ENCODE measurements at regions not wholly inside any gene's neighbourhood (a gene's known extent, or its start where the extent isn't known, plus 50 kb on each side); places are given as distances from the start of the nearest gene placed in this dataset.

DNA sequence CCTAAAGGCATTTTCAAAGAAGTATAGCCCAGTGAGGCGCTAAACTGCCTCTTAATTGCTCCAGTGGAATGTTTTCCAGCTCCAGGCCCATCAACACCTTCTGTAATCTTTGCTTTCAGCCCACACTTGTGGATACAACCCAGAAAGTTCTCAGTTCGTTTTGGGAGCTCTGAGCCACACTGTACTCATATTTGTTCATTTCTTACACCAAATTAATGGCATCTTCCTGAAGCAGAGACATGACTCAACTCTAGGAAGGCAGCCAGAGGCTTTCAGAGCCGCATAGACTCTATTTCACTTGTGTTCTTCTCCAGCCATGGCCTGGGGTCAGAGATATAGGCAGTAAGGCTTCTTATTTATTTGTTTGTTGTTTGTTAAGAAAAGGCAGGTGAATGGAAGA, 175.5 kb upstream of the NCAM1 start:
- no peaks in the 10 kb centered on the region for H3K27me3 ChIP-seq
- H3K4me3 ChIP-seq, result no peak overlapping the region
- no peaks in the 10 kb centered on the region for H3K9me3 ChIP-seq
- no peak for DNase-seq
- no peak overlapping the region for H3K27ac ChIP-seq
- TF ChIP-seq, protein P1, sequence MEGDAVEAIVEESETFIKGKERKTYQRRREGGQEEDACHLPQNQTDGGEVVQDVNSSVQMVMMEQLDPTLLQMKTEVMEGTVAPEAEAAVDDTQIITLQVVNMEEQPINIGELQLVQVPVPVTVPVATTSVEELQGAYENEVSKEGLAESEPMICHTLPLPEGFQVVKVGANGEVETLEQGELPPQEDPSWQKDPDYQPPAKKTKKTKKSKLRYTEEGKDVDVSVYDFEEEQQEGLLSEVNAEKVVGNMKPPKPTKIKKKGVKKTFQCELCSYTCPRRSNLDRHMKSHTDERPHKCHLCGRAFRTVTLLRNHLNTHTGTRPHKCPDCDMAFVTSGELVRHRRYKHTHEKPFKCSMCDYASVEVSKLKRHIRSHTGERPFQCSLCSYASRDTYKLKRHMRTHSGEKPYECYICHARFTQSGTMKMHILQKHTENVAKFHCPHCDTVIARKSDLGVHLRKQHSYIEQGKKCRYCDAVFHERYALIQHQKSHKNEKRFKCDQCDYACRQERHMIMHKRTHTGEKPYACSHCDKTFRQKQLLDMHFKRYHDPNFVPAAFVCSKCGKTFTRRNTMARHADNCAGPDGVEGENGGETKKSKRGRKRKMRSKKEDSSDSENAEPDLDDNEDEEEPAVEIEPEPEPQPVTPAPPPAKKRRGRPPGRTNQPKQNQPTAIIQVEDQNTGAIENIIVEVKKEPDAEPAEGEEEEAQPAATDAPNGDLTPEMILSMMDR (IDR thresholded peaks at IDR 0.05), result no peak
- H3K4me1 ChIP-seq, result no peaks in the 10 kb centered on the region
- H3K9ac ChIP-seq (ENCODE audit: low read depth in 2 of 2, low read length in 2 of 2), result no peak overlapping the region
- intact Hi-C loops (cut with DNase I), result no loop called here
- H3K36me3 ChIP-seq, result no peaks in the 10 kb centered on the region

DNA sequence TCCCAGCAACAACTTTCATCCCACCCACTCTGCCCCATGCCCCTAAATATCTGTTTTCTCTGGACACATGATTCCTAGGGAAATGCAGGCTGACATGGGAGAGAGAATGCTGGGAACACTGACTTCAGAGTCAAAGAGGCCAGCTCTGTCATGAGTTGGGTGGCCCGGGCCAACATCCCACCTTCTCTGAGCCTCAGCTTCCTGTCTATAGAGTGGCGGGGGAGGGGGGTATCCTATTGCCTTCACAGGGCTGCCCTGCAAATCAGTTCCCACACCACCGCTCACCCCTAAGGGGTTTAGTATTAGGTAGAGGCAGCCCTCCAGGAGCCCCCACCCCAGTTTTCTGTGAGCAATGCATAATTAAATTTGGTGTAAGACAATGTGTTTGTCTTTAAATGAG, 175.0 kb upstream of the NCAM1 start:
- H3K27ac ChIP-seq, result no peak overlapping the region
- DNase-seq, result no peak
- intact Hi-C loops (cut with DNase I), result no loop called here

DNA sequence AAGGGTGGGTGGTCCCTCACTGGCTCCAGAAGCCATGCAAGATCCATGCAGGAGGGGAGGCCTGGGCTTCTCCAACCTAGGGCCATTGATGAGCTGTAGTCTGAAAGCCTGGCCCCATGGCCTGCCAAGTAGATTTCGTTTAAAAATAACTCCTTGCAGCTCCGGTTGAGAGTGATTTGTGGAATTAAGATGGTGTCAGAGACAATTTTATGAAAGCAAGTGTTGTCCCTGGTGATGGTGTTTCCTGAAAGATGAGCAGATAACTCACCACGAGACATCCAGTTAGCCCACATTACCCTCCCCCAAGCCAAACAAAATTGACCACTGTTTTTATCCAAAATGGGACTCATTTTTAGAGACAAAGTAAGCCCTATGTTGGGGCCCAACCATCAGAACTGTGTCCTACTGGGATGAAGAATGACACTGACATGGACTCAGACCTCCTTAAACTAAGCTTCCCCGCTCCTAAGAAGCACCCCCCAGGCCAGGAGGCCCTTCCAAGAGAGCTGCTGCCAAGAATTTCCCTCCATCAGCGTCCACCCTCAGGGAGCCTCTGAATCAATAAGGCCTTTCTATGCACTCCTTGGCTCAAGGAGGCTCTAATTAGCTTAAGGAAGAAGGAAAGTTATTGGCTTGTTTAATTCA, 174.2 kb upstream of the NCAM1 start:
- H3K36me3 ChIP-seq, result no peaks in the 10 kb centered on the region
- DNase-seq, result no peak
- no peak overlapping the region for H3K27ac ChIP-seq
- no peaks in the 10 kb centered on the region for H3K9me3 ChIP-seq
- no peak overlapping the region for H3K4me3 ChIP-seq
- intact Hi-C loops (cut with DNase I), result no loop called here
- H3K27me3 ChIP-seq, result no peaks in the 10 kb centered on the region
- no peaks in the 10 kb centered on the region for H3K4me1 ChIP-seq
- no peak overlapping the region for H3K9ac ChIP-seq (ENCODE audit: low read depth in 2 of 2, low read length in 2 of 2)
- TF ChIP-seq, protein P1 (IDR thresholded peaks at IDR 0.05), result no peak

More for the DNA sequence above, 175.0 kb upstream of the NCAM1 start:
- no peak overlapping the region for H3K4me3 ChIP-seq
- TF ChIP-seq, protein P1 (IDR thresholded peaks at IDR 0.05), result no peak
- H3K9ac ChIP-seq (ENCODE audit: low read depth in 2 of 2, low read length in 2 of 2), result no peak overlapping the region
- no peaks in the 10 kb centered on the region for H3K27me3 ChIP-seq
- no peaks in the 10 kb centered on the region for H3K4me1 ChIP-seq
- no peaks in the 10 kb centered on the region for H3K36me3 ChIP-seq
- H3K9me3 ChIP-seq, result no peaks in the 10 kb centered on the region

DNA sequence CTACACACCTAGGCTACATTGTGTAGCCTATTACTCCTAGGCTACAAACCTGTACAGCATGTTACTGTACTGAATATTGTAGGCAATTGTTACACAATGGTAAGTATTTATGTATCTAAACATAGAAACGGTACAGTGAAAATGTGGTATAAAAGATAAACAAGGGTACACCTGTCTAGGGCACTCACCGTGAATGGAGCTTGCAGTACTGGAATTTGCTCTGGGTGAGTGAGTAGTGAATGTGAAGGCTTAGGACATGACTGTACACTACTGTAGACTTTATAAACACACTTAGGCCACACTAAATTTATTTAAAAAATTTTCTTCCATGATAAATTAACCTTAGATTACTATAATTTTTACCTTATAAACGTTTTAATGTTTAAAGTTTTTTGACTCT, 171.7 kb upstream of the NCAM1 start:
- no peaks in the 10 kb centered on the region for H3K36me3 ChIP-seq
- H3K4me1 ChIP-seq, result no peaks in the 10 kb centered on the region
- H3K27me3 ChIP-seq, result no peaks in the 10 kb centered on the region
- no peak overlapping the region for H3K9ac ChIP-seq (ENCODE audit: low read depth in 2 of 2, low read length in 2 of 2)
- TF ChIP-seq, protein P1 (IDR thresholded peaks at IDR 0.05), result no peak
- H3K27ac ChIP-seq, result no peak overlapping the region
- DNase-seq, result no peak
- intact Hi-C loops (cut with DNase I), result no loop called here
- no peak overlapping the region for H3K4me3 ChIP-seq
- no peaks in the 10 kb centered on the region for H3K9me3 ChIP-seq

DNA sequence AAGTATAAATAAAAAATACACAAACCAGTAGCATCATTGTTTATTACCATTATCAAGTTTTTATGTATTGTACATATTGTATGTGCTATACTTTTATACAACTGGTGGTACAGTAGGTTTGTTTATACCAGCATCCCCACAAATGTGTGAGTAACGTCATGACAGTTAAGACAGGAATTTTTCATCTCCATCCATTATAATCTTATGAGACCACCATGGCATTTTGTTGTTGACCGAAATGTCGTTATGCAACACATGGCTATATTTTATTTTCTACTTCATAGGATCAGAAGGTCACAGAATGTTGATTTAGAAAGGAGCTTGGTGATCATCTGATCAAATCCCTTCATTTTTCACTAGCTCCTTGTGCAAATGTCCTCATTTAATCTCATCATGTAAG, 170.9 kb upstream of the NCAM1 start:
- no peaks in the 10 kb centered on the region for H3K27me3 ChIP-seq
- intact Hi-C loops (cut with DNase I), result loop anchor here (5.0 to 10.0 kb wide), 2 partner anchors 203 to 495 kb away; no protein-coding TSS in a partner anchor
- TF ChIP-seq, protein P1 (IDR thresholded peaks at IDR 0.05), result no peak

More for the DNA sequence above, 170.9 kb upstream of the NCAM1 start:
- no peak overlapping the region for H3K9ac ChIP-seq (ENCODE audit: low read depth in 2 of 2, low read length in 2 of 2)
- H3K9me3 ChIP-seq, result no peaks in the 10 kb centered on the region
- no peaks in the 10 kb centered on the region for H3K4me1 ChIP-seq
- no peak for DNase-seq
- H3K27ac ChIP-seq, result no peak overlapping the region
- no peaks in the 10 kb centered on the region for H3K36me3 ChIP-seq
- H3K4me3 ChIP-seq, result no peak overlapping the region

Data from colonic mucosa (tissue), 4 donors.